Stimulated activated naive CD8-positive, alpha-beta T cell treated with anti-CD3 and anti-CD28 coated beads, Interleukin-15, Interleukin-2, amounts not matched to agents 100 ng/mL and 50 ng/mL, for 24 hours (primary cell): ENCODE measurements at regions not wholly inside any gene's neighbourhood (a gene's known extent, or its start where the extent isn't known, plus 50 kb on each side); places are given as distances from the start of the nearest gene placed in this dataset.

ENCODE experiments used
- H3K27ac Mint-ChIP-seq: one replicate; pipeline ENCODE4 v1.8.0; 2021; ENCODE audit warnings: mild to moderate bottlenecking, mixed read lengths
- H3K27me3 Mint-ChIP-seq: one replicate; pipeline ENCODE4 v1.8.0; 2021; ENCODE audit warnings: mixed read lengths
- H3K36me3 Mint-ChIP-seq: one replicate; pipeline ENCODE4 v1.8.0; 2021; ENCODE audit warnings: low read depth, mixed read lengths
- H3K4me1 Mint-ChIP-seq: one replicate; pipeline ENCODE4 v1.8.0; 2021; ENCODE audit warnings: low read depth, mixed read lengths
- H3K4me3 Mint-ChIP-seq: one replicate; pipeline ENCODE4 v1.8.0; 2021; ENCODE audit warnings: mild to moderate bottlenecking, mixed read lengths
- H3K9me3 Mint-ChIP-seq: one replicate; pipeline ENCODE4 v1.8.0; 2021; ENCODE audit warnings: mixed read lengths

DNA sequence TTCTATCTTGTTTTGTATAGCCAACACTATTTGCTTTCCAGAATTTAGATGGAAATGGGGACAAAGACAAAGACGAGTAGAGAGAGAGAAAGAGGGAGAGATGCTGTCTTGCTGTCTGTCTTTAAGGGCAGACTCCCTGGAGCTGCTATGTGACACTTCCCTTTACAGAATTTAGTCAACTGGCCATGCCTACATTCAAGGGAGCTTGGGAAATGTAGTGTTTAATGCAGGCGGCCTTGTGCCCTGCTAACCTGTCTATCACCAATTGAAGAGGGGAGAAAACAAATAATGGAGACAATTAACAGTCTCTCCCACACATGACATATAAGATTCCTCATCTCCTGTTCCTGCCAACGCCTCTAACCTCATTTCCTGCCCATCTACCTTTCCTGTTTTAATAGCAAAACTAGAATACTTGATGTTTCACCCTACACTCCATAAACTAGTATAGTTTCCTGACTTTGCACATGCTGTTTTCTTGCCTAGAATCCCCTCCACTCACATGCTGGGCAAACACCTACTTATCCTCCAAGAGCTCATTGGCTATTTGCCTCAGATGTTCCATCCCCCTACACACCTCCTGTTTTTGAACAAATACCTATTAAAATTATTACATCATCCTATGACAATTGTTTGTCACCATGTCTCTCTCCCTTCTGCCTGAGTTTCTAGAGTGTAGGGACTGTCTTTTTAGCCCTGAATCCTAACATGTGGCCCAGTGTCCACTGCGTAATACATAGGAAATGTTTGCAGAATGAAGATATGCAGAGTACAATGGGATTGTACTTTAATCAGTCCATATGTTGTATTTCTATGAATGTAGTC lies 117.2 kb downstream of the SLC25A24 start:
- Mint-ChIP-seq H3K4me3 (peak overlapping the region; percentile 25), H3K36me3 (no peaks in the 10 kb centered on the region), H3K27ac (peak overlapping the region; percentile 94), H3K27me3 (no peaks in the 10 kb centered on the region), H3K4me1 (peaks cover 65% of the 10 kb centered on the region), H3K9me3 (peaks cover 4% of the 10 kb centered on the region)

DNA sequence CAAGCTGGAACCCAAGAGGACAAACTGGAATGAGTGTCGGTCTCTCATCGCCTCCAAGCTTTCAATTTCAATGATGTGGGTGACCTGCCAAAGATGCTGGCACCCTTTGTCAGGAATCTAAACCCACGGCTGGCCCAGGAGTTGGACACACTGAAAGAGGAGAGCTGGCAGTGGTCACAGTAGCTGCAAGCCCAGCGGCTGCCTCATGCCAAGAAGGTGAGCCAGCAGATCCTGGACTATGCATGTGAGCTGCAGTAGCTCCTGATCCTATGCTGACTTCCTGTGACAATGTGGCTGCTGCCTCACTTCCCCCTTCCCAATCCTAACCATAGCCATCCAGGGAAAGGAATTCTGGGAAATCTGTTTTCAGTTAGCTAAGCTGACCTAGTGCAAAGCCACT lies 117.0 kb upstream of the VAV3 start:
- Mint-ChIP-seq H3K36me3 (no peaks in the 10 kb centered on the region), H3K4me3 (no peak overlapping the region), H3K27me3 (no peaks in the 10 kb centered on the region), H3K4me1 (peaks cover 74% of the 10 kb centered on the region), H3K27ac (peak overlapping the region; percentile 94), H3K9me3 (peaks cover 4% of the 10 kb centered on the region)

DNA sequence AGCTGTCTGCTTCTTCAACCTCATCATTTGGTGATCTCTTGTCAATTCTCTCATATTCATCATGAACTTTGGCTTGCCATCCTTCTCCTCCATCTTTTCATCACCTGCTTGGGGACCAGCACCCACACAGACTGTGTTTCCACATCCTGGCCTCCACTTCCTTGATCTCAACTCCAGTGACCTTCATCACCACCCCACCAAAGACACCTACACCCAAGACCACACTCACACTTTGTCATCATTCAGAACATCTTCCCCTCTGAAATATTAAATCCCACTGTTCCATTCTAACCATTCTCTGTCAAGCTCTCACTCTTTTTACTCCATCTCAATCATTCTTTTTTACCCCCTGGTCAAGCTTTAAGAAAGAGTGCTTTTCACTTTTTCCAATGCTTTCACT lies 115.5 kb upstream of the VAV3 start:
- H3K4me1 Mint-ChIP-seq = peaks cover 74% of the 10 kb centered on the region
- H3K36me3 Mint-ChIP-seq = no peaks in the 10 kb centered on the region
- peak overlapping the region; percentile 86 for H3K27ac Mint-ChIP-seq
- H3K9me3 Mint-ChIP-seq = peaks cover 4% of the 10 kb centered on the region
- H3K27me3 Mint-ChIP-seq = no peaks in the 10 kb centered on the region
- H3K4me3 Mint-ChIP-seq = peak overlapping the region; percentile 40

- Mint-ChIP-seq H3K4me1 (peaks cover 69% of the 10 kb centered on the region), H3K27ac (peak overlapping the region; percentile 81), H3K4me3 (peak overlapping the region; percentile 24), H3K9me3 (peaks cover 4% of the 10 kb centered on the region), H3K27me3 (no peaks in the 10 kb centered on the region), H3K36me3 (no peaks in the 10 kb centered on the region)
Observed at GRCh38 chr1:108079440-108080025, 114.6 kb upstream of the VAV3 start.

DNA sequence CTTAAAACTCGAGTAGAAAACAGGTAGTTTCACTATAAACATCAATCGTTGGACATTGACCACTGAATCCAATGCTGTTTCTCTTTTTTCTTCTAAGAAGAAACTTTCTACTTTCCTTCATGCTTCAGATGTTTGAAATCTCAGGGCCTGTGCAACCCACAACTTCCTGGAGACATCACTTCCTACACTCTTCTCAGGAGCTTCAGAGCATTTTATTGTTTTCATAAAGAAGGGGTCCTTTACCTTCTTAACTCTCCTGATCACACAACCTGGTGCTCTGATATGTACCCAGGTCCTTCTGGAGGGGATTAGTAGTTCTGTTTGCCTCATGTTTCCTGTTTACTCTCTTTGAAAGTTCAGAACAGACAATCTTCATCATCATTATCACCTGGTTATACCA lies 113.0 kb upstream of the VAV3 start:
- Mint-ChIP-seq H3K4me1 (peaks cover 59% of the 10 kb centered on the region), H3K36me3 (no peaks in the 10 kb centered on the region), H3K4me3 (no peak overlapping the region), H3K9me3 (peaks cover under 1% of the 10 kb centered on the region), H3K27me3 (no peaks in the 10 kb centered on the region), H3K27ac (peak overlapping the region; percentile 83)

DNA sequence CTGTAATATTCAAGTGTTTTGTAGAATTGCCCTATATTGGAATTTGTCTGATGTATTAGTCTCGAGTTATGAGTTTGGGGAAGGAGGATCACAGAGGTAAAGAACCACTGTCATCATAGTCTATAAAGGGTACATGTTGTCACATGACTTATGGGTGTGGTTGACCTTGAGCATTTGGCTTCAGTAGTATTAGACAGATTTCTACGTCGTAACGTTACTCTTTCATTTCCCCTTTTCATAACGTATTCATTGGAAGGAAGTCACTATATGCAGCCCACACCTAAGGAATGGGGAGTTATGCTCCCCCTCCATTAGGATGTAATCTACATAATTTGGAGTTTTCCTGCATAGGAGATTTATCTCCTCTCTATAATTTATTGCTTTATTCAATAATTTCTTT lies 110.1 kb upstream of the VAV3 start:
- no peaks in the 10 kb centered on the region for H3K27me3 Mint-ChIP-seq
- no peak overlapping the region for H3K4me3 Mint-ChIP-seq
- H3K27ac Mint-ChIP-seq = no peak overlapping the region
- peaks cover 36% of the 10 kb centered on the region for H3K4me1 Mint-ChIP-seq
- H3K36me3 Mint-ChIP-seq = no peaks in the 10 kb centered on the region
- no peaks in the 10 kb centered on the region for H3K9me3 Mint-ChIP-seq

- Mint-ChIP-seq H3K27ac (no peak overlapping the region), H3K4me1 (peaks cover 19% of the 10 kb centered on the region), H3K36me3 (no peaks in the 10 kb centered on the region), H3K9me3 (no peaks in the 10 kb centered on the region), H3K27me3 (no peaks in the 10 kb centered on the region), H3K4me3 (no peak overlapping the region)
Observed at GRCh38 chr1:108072776-108073175, 107.8 kb upstream of the VAV3 start.

DNA sequence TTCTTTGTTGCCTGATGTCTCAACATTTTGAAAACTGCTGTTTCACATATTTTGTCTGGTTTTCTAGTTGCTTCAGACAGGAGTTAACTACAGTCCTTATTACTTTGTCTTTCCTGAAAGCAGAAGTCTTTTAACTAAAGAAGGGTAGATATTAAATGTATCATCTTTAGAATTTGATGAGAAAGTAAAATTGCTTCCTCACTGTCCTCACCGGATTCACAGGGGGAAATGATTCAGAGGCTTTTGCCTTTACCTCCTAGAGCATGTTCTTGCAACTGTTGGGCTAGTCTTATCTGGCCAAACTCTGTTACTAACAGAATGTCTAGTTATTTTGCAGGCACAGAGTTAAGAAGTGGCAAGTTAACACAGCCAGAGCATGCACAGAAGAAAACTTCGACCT lies 107.2 kb upstream of the VAV3 start:
- Mint-ChIP-seq H3K4me1 (peaks cover 15% of the 10 kb centered on the region), H3K36me3 (no peaks in the 10 kb centered on the region), H3K27ac (no peak overlapping the region), H3K9me3 (no peaks in the 10 kb centered on the region), H3K27me3 (no peaks in the 10 kb centered on the region), H3K4me3 (no peak overlapping the region)

- no peaks in the 10 kb centered on the region for H3K27me3 Mint-ChIP-seq
- H3K27ac Mint-ChIP-seq = no peak overlapping the region
- H3K9me3 Mint-ChIP-seq = no peaks in the 10 kb centered on the region
- H3K36me3 Mint-ChIP-seq = no peaks in the 10 kb centered on the region
- H3K4me3 Mint-ChIP-seq = no peak overlapping the region
- peaks cover 20% of the 10 kb centered on the region for H3K4me1 Mint-ChIP-seq
Observed at GRCh38 chr1:108071601-108072000, 106.6 kb upstream of the VAV3 start.

- Mint-ChIP-seq H3K27ac (no peak overlapping the region), H3K4me3 (no peak overlapping the region), H3K4me1 (peaks cover 21% of the 10 kb centered on the region), H3K36me3 (no peaks in the 10 kb centered on the region), H3K27me3 (no peaks in the 10 kb centered on the region), H3K9me3 (no peaks in the 10 kb centered on the region)
Observed at GRCh38 chr1:108070662-108071061, 105.7 kb upstream of the VAV3 start.

DNA sequence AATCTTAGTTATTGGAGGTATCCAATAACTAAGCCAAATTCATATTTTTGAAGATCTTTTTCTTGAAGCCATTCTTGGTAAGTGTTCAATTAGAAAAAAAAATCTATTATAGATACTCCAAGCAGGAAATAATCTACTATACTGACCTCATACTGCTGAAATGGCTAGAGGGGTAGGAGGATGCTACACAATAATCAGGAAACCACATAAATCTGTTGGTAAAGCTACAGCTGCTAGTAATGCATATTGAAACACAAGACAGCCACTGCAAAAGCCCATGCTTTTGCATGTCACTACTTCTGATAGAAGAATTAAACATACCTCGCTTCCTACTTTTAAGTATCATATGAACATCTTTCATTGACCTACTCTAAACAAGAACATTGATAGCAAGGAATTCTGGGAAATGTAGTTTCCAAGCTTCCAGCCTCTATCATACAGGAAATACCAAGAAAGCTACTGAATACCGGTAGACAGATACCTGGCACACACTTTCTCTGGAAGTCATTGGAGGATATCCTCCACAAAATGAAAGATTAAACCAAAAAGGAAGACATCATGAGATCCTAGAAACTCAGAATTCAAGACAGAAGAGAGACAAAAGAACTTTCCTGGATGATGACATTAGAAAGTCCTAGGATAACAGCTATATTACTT lies 103.0 kb upstream of the VAV3 start:
- no peak overlapping the region for H3K4me3 Mint-ChIP-seq
- no peak overlapping the region for H3K27ac Mint-ChIP-seq
- H3K36me3 Mint-ChIP-seq = no peaks in the 10 kb centered on the region
- H3K9me3 Mint-ChIP-seq = peaks cover 4% of the 10 kb centered on the region
- H3K4me1 Mint-ChIP-seq = peaks cover 29% of the 10 kb centered on the region
- H3K27me3 Mint-ChIP-seq = no peaks in the 10 kb centered on the region

DNA sequence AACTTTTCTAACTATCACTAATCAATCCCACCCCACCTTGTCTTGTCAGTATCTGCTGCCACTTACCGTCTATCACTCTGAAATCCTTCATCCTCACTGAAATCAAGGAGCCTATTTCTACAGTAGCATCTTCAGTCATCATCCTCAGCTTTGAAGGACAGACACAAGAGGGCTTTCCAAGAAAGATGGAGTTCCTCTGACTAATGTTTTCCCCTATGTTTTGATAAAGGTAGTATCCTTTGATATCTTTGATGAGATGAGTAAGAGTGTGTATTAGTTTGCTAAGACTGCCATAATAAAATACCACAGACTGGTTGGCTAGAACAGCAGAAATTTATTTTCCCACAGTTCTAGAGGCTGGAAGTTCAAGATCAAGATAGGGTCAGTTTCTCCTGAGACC lies 101.8 kb upstream of the VAV3 start:
- Mint-ChIP-seq H3K27ac (no peak overlapping the region), H3K36me3 (peaks cover under 1% of the 10 kb centered on the region), H3K27me3 (no peaks in the 10 kb centered on the region), H3K4me3 (no peak overlapping the region), H3K4me1 (peaks cover 28% of the 10 kb centered on the region), H3K9me3 (peaks cover 9% of the 10 kb centered on the region)

DNA sequence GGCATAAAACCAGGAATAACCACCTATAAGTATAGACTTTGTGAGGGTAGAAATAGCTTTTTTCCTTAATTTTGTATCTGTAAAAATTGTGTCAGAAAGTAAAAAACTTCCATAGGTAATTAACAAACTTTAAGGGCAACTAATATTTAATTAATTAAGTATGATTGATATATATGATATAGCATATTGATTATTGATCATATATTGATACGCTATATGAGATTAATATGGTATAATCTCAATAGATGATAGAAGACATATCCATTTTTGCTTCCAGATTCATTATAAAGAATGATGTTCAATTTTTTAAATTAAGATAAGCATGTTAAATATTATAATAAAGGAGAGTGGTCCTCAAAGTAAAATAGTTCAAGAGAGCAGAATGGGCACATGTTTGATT lies 99.3 kb upstream of the VAV3 start:
- H3K36me3 Mint-ChIP-seq = peaks cover 4% of the 10 kb centered on the region
- H3K4me3 Mint-ChIP-seq = no peak overlapping the region

GRCh38 chr1:108063703-108064102 lies 98.7 kb upstream of the VAV3 start:
- Mint-ChIP-seq H3K36me3 (peaks cover 4% of the 10 kb centered on the region), H3K27me3 (no peaks in the 10 kb centered on the region), H3K27ac (no peak overlapping the region), H3K4me1 (peaks cover 28% of the 10 kb centered on the region), H3K4me3 (no peak overlapping the region), H3K9me3 (peaks cover 13% of the 10 kb centered on the region)

More for the DNA sequence above, 99.3 kb upstream of the VAV3 start:
- peaks cover 28% of the 10 kb centered on the region for H3K4me1 Mint-ChIP-seq
- H3K9me3 Mint-ChIP-seq = peaks cover 13% of the 10 kb centered on the region
- no peak overlapping the region for H3K27ac Mint-ChIP-seq
- no peaks in the 10 kb centered on the region for H3K27me3 Mint-ChIP-seq

- peaks cover 14% of the 10 kb centered on the region for H3K4me1 Mint-ChIP-seq
- no peak overlapping the region for H3K4me3 Mint-ChIP-seq
- H3K27ac Mint-ChIP-seq = no peak overlapping the region
- peaks cover 4% of the 10 kb centered on the region for H3K36me3 Mint-ChIP-seq
- H3K9me3 Mint-ChIP-seq = peaks cover 13% of the 10 kb centered on the region
- H3K27me3 Mint-ChIP-seq = no peaks in the 10 kb centered on the region
Observed at GRCh38 chr1:108059945-108060344, 95.0 kb upstream of the VAV3 start.
